SU-DHL-6 (cell line): ENCODE measurements at regions not wholly inside any gene's neighbourhood (a gene's known extent, or its start where the extent isn't known, plus 50 kb on each side); places are given as distances from the start of the nearest gene placed in this dataset.

ENCODE experiments used
- H2AFZ ChIP-seq: fragments of 200-600 bp; sonication (generic); 2 replicates; pipeline ENCODE4 v1.6.1; 2014; ENCODE audit warnings: low read depth, mild to moderate bottlenecking, moderate library complexity, mixed read lengths, antibody characterized with exemption, low read length; ENCODE audit not compliant: severe bottlenecking
- H3F3A ChIP-seq: fragments of 200-600 bp; shearing (Covaris generic); 2 replicates; pipeline ENCODE4 v1.6.0; 2016; ENCODE audit warnings: antibody characterized with exemption, mild to moderate bottlenecking; ENCODE audit not compliant: insufficient read depth
- H3K27ac ChIP-seq: fragments of 200-600 bp; sonication (generic); 2 replicates; pipeline ENCODE4 v1.5.1; 2016; ENCODE audit warnings: low read depth, mild to moderate bottlenecking, low read length, moderate library complexity, mixed read lengths
- H3K27me3 ChIP-seq: fragments of 200-600 bp; sonication (generic), shearing (Covaris generic); 2 replicates; pipeline ENCODE4 v1.6.0; 2014; ENCODE audit warnings: mild to moderate bottlenecking, low read length
- H3K36me3 ChIP-seq: fragments of 200-600 bp; sonication (generic); 2 replicates; pipeline ENCODE4 v1.6.1; 2014; ENCODE audit warnings: mild to moderate bottlenecking, low read length, mixed read lengths
- H3K4me2 ChIP-seq: fragments of 300-600, 200-600 bp; shearing (Covaris generic), sonication (generic); 2 replicates; pipeline ENCODE4 v1.6.0; 2014; ENCODE audit warnings: low read length, low read depth, mild to moderate bottlenecking; ENCODE audit not compliant: poor library complexity, severe bottlenecking
- H3K4me3 ChIP-seq: fragments of 200-600 bp; sonication (generic); 2 replicates; pipeline ENCODE4 v1.5.1; 2014; ENCODE audit warnings: antibody characterized with exemption, low read length, mild to moderate bottlenecking, mixed read lengths; ENCODE audit not compliant: insufficient read depth, poor library complexity, severe bottlenecking
- H3K79me2 ChIP-seq: fragments of 200-600 bp; sonication (generic); 2 replicates; pipeline ENCODE4 v1.6.1; 2014; ENCODE audit warnings: mild to moderate bottlenecking, low read length, moderate library complexity; ENCODE audit not compliant: insufficient read depth
- H3K9ac ChIP-seq: fragments of 200-600 bp; sonication (generic); 2 replicates; pipeline ENCODE4 v1.7.0; 2014; ENCODE audit warnings: mild to moderate bottlenecking, low read length
- H3K9me2 ChIP-seq: fragments of 200-600 bp; sonication (generic); replicated peaks from 2 replicates; pipeline ENCODE4 v1.6.1; 2014; ENCODE audit warnings: low read length; ENCODE audit not compliant: insufficient read depth
- H3K9me3 ChIP-seq: fragments of 200-600 bp; sonication (generic); 2 replicates; pipeline ENCODE4 v1.6.1; 2014; ENCODE audit warnings: low read length, mixed read lengths; ENCODE audit not compliant: insufficient read depth
- H4K20me1 ChIP-seq: fragments of 200-600 bp; sonication (generic); 2 replicates; pipeline ENCODE4 v1.6.1; 2014; ENCODE audit warnings: low read depth, mild to moderate bottlenecking, antibody characterized with exemption, low read length, moderate library complexity, mixed read lengths
- EZH2phosphoT487 ChIP-seq: fragments of 200-600 bp; sonication (generic), shearing (Covaris generic); conservative IDR thresholded peaks from 2 replicates; pipeline ENCODE4 v1.6.1; 2018; ENCODE audit warnings: mild to moderate bottlenecking, antibody characterized with exemption, low read length, moderate library complexity, mixed read lengths
- TF ChIP-seq, protein P1 (sequence below): fragments of 200-600 bp; sonication (generic); IDR thresholded peaks from one replicate; pipeline ENCODE4 v1.5.1; 2017; ENCODE audit warnings: antibody characterized with exemption, mild to moderate bottlenecking, low read length, moderate library complexity; ENCODE audit not compliant: insufficient read depth, poor library complexity, severe bottlenecking

DNA sequence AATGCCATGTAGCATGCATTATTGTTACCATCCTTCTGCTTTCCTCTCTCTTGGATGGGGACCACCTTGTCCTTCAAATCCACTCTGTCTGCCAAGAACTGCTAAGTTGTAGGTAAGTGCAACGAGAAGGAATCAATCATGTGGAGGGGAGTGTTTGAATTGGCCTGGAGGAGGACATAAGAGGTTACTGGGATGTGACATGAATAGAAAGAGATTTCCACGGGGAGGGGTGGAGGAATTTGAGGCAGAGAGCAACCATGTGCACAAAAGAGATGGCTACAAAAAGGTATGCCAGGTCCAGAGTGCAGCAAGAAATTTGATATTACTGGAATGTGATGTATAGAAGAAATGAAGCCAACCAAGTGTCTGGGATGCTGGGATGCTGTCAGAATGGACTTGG lies 648.9 kb upstream of the KLF4 start:
- no peaks in the 10 kb centered on the region for H3K79me2 ChIP-seq
- no peak overlapping the region for H3K4me3 ChIP-seq
- H3K27ac ChIP-seq: no peak overlapping the region
- no peak overlapping the region for H3K4me2 ChIP-seq
- no peaks in the 10 kb centered on the region for H3K27me3 ChIP-seq
- TF ChIP-seq, protein P1, sequence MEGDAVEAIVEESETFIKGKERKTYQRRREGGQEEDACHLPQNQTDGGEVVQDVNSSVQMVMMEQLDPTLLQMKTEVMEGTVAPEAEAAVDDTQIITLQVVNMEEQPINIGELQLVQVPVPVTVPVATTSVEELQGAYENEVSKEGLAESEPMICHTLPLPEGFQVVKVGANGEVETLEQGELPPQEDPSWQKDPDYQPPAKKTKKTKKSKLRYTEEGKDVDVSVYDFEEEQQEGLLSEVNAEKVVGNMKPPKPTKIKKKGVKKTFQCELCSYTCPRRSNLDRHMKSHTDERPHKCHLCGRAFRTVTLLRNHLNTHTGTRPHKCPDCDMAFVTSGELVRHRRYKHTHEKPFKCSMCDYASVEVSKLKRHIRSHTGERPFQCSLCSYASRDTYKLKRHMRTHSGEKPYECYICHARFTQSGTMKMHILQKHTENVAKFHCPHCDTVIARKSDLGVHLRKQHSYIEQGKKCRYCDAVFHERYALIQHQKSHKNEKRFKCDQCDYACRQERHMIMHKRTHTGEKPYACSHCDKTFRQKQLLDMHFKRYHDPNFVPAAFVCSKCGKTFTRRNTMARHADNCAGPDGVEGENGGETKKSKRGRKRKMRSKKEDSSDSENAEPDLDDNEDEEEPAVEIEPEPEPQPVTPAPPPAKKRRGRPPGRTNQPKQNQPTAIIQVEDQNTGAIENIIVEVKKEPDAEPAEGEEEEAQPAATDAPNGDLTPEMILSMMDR: no peak
- TF ChIP-seq EZH2phosphoT487: no peak
- H2AFZ ChIP-seq: no peak overlapping the region
- H3F3A ChIP-seq: no peaks in the 10 kb centered on the region
- no peaks in the 10 kb centered on the region for H3K36me3 ChIP-seq
- H3K9ac ChIP-seq: no peak overlapping the region
- no peaks in the 10 kb centered on the region for H3K9me2 ChIP-seq
- no peaks in the 10 kb centered on the region for H3K9me3 ChIP-seq
- H4K20me1 ChIP-seq: no peaks in the 10 kb centered on the region

GRCh38 chr9:108136656-108137055 lies 647.1 kb upstream of the KLF4 start:
- Histone ChIP-seq H3F3A (no peaks in the 10 kb centered on the region), H3K36me3 (no peaks in the 10 kb centered on the region), H2AFZ (no peak overlapping the region), H3K27me3 (no peaks in the 10 kb centered on the region), H3K4me3 (no peak overlapping the region), H4K20me1 (no peaks in the 10 kb centered on the region), H3K9ac (no peak overlapping the region), H3K4me2 (no peak overlapping the region), H3K9me2 (no peaks in the 10 kb centered on the region), H3K27ac (no peak overlapping the region), H3K79me2 (no peaks in the 10 kb centered on the region), H3K9me3 (no peaks in the 10 kb centered on the region)
- TF ChIP-seq, protein P1: no peak
- TF ChIP-seq EZH2phosphoT487: no peak

GRCh38 chr9:108134486-108135128 lies 645.0 kb upstream of the KLF4 start:
- TF ChIP-seq, protein P1: no peak
- TF ChIP-seq EZH2phosphoT487: no peak
- Histone ChIP-seq H3K4me3 (no peak overlapping the region), H2AFZ (no peak overlapping the region), H3K9me3 (no peaks in the 10 kb centered on the region), H3K9me2 (no peaks in the 10 kb centered on the region), H3K27me3 (no peaks in the 10 kb centered on the region), H3K9ac (no peak overlapping the region), H4K20me1 (no peaks in the 10 kb centered on the region), H3F3A (no peaks in the 10 kb centered on the region), H3K36me3 (no peaks in the 10 kb centered on the region), H3K79me2 (no peaks in the 10 kb centered on the region), H3K27ac (no peak overlapping the region), H3K4me2 (no peak overlapping the region)
